ENCODE measurements at regions not wholly inside any gene's neighbourhood (a gene's known extent, or its start where the extent isn't known, plus 50 kb on each side); places are given as distances from the start of the nearest gene placed in this dataset.
A peak's percentile ranks its signal among the peaks of the same experiment; 100 is the strongest.
"Not testable (repeated sequence)": the region's sequence is repeated elsewhere in the genome, so short reads cannot be mapped to it uniquely, and the experiment has no call there.

DNA sequence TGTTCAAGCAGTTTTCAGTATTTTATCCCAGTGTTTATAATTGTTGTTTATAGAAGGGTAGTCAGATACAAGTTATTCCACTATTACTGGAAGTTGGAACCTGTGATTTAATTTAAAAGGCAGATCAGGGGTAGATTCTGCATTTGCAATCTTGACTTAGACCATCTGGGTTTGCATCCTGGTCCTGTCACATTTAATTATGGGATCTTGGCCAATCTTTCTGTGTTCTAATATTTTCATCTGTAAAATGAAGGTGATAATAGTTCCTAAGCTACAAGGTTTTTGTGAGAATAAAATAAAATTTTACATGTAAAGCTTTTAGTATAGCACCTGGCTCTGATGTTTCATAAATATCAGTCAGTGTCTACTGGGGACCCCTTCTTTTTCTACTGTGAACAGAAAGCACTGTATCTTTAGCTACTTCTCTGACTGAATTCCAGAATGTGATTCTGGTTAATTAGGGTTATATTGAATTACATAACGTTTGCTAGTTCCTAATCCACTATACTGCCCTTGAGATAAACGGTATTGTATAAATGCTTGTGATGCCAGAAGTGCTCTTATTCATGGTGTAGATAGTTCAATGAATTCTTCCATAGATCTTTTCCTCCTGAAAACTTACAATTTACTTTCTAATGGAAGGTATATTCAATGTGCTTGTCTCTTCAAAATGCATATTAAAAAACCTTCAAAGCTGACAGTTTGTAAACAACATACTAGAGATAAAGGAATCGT is 131.0 kb downstream of the KCNK1 start:
- no peaks in the 10 kb centered on the region for H3K36me3 ChIP-seq
- H3K4me3 ChIP-seq: no peak overlapping the region
- H3K9me3 ChIP-seq (replicated peaks): no peaks in the 10 kb centered on the region
- no peak overlapping the region for H3K27ac ChIP-seq
- no peak for DNase-seq (ENCODE audit: low read depth in 1 of 2, low spot score in 2 of 2)
- H3K4me1 ChIP-seq (replicated peaks): no peaks in the 10 kb centered on the region
- H3K27me3 ChIP-seq (replicated peaks): peaks cover 3% of the 10 kb centered on the region; the same call in 1 of the 2 replicates

DNA sequence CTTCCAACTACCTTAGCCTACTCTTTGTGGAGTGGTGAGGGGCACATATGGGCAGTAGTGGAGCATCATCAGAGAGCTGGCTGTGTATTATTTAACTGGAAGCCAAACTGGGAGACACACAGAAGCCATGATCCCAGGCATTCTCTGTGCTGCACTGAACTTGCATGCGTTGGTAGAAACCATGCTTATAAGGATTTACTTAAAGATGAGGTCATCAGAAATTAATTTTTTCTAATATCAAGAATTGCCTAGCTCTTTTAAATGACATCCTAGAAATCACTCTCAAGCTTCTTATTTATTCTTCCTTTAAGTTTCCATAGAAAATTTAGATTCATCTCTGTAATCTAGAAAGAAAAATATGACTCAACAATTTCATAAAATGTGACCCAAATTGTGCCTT is 136.2 kb downstream of the KCNK1 start:
- no peaks in the 10 kb centered on the region for H3K27me3 ChIP-seq (replicated peaks)
- H3K4me3 ChIP-seq: no peak overlapping the region

DNA sequence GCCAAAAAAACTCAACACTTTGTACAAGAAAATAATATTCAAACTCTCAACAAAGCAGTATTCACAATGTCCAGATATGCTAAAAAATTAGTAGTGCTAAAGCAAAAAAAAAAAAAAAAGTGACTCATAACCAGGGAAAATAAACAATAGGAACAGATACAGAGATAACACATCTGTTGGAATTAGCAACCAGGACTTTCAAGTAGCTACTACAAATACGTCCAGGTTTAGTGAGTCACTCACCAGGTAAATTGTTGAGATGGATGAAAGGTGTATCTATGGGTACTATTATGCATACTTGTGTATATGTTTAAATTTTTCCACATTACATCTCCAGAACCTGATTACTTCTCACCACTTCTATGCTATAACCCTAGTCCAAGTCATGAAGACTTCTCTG is 144.8 kb upstream of the SLC35F3 start:
- Histone ChIP-seq H3K4me1 (replicated peaks) (no peaks in the 10 kb centered on the region), H3K27ac (no peak overlapping the region), H3K27me3 (replicated peaks) (no peaks in the 10 kb centered on the region), H3K9me3 (replicated peaks) (no peaks in the 10 kb centered on the region), H3K4me3 (no peak overlapping the region), H3K36me3 (no peaks in the 10 kb centered on the region)
- DNase-seq (ENCODE audit: low read depth in 1 of 2, low spot score in 2 of 2): no peak

More for the DNA sequence above, 136.2 kb downstream of the KCNK1 start:
- no peak overlapping the region for H3K27ac ChIP-seq
- no peaks in the 10 kb centered on the region for H3K4me1 ChIP-seq (replicated peaks)
- H3K9me3 ChIP-seq (replicated peaks): no peaks in the 10 kb centered on the region
- H3K36me3 ChIP-seq: no peaks in the 10 kb centered on the region
- no peak for DNase-seq (ENCODE audit: low read depth in 1 of 2, low spot score in 2 of 2)

DNA sequence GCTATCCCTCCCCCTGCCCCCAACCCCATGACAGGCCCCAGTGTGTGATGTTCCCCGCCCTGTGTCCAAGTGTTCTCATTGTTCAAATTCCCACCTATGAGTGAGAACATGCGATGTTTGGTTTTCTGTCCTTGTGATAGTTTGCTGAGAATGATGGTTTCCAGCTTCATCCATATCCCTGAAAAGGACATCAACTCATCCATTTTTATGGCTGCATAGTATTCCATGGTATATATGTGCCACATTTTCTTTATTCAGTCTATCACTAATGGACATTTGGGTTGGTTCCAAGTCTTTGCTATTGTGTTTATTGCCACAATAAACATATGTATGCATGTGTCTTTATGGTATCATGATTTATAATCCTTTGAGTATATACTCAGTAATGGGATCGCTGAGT is 140.2 kb upstream of the SLC35F3 start:
- not testable (repeated sequence) for H3K27me3 ChIP-seq (replicated peaks)

DNA sequence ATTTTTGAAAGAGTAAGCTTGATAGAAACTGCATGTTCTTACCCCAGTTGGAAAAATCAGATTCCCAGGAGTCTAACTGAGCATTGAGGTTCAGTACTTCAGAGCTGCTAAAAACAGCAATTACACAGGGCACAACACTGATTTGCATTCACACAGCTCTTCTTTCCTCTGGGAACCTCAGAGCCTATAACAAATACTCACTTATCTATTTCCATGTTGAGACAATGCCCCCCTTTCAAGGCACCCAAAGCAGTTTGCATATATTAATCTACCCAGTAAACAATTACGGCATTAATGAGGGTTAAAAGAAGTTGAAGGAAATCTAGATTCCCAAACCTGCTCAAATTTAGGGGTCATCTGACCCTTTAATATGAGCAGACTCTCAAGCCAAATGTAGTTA is 126.9 kb upstream of the SLC35F3 start:
- H3K27me3 ChIP-seq (replicated peaks): no peaks in the 10 kb centered on the region
- no peaks in the 10 kb centered on the region for H3K36me3 ChIP-seq
- no peak for DNase-seq (ENCODE audit: low read depth in 1 of 2, low spot score in 2 of 2)
- H3K27ac ChIP-seq: no peak overlapping the region
- H3K4me3 ChIP-seq: no peak overlapping the region
- H3K4me1 ChIP-seq (replicated peaks): no peaks in the 10 kb centered on the region
- H3K9me3 ChIP-seq (replicated peaks): no peaks in the 10 kb centered on the region; the same call in 1 of the 2 replicates

More for the DNA sequence above, 140.2 kb upstream of the SLC35F3 start:
- not testable (repeated sequence) for H3K36me3 ChIP-seq; H3K27ac ChIP-seq; DNase-seq (ENCODE audit: low read depth in 1 of 2, low spot score in 2 of 2); H3K4me3 ChIP-seq; H3K4me1 ChIP-seq (replicated peaks); H3K9me3 ChIP-seq (replicated peaks)

DNA sequence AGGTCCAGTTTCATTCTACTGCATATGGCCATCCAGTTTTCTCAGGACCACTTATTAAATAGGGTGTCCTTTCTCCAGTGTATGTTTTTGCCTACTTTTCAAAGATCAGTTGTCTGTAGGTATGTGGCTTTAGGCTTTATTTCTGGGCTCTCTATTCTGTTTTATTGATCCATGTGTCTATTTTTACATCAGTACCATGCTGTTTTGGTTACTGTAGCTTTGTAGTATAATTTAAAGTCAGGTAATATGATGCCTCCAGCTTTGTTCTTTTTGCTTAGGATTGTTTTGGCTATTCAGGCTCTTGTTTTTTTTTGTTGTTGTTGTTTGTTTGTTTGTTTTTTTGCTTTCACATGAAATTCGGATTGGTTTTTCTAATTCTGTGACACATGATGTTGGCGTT is 124.4 kb upstream of the SLC35F3 start:
- no peak for DNase-seq (ENCODE audit: low read depth in 1 of 2, low spot score in 2 of 2)
- H3K27ac ChIP-seq: no peak overlapping the region
- no peaks in the 10 kb centered on the region for H3K27me3 ChIP-seq (replicated peaks)
- H3K4me3 ChIP-seq: no peak overlapping the region
- no peaks in the 10 kb centered on the region; the same call in 1 of the 2 replicates for H3K9me3 ChIP-seq (replicated peaks)
- no peaks in the 10 kb centered on the region for H3K4me1 ChIP-seq (replicated peaks)
- H3K36me3 ChIP-seq: no peaks in the 10 kb centered on the region

DNA sequence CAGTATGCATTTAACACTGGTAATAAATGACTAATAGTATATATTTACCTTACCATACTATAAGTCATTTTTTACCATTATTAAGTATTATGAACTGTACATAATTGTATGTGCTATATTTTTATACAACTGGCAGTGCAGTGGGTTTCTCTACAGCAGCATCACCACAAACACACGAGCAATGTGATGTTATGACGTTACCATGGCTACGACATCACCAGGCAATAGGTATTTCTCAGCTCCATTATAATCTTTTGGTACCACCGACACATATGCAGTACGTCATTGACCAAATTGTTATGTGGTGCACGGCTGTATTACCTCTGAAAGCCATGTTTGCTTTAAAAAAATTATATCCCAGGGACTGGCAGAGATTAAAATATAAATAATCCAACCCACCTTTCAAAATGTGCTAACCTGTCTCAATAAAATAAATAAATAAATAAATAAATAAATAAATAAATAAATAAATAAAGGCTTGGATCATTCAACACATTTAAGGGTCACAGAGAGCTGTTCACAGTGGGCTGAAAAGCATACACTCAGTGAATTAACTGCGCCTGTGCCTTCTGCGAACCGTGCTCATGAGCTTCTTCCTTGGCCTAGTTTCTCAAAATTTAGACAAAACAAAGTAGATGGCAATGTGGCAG is 121.4 kb upstream of the SLC35F3 start:
- Histone ChIP-seq H3K27me3 (replicated peaks) (no peaks in the 10 kb centered on the region), H3K9me3 (replicated peaks) (no peaks in the 10 kb centered on the region; the same call in 1 of the 2 replicates), H3K27ac (no peak overlapping the region), H3K4me3 (no peak overlapping the region), H3K36me3 (no peaks in the 10 kb centered on the region), H3K4me1 (replicated peaks) (no peaks in the 10 kb centered on the region)
- no peak for DNase-seq (ENCODE audit: low read depth in 1 of 2, low spot score in 2 of 2)

DNA sequence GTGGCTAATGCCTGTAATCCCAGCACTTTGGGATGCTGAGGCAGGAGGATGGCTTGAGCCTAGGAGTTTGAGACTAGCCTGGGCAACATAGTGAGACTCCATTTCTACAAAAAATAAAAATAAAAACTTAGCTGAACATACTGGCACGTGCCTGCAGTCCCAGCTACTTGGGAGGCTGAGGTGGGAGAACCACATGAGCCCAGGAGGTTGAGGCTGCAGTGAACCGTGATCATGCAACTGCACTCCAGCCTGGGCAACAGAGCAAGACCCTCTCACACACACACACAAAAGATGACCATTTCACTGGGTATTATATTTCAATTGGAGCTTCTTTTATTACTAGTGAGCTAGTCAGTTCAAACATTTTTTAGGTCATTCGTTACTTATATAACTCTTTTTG is 116.9 kb upstream of the SLC35F3 start:
- Histone ChIP-seq H3K4me1 (replicated peaks) (no peaks in the 10 kb centered on the region), H3K9me3 (replicated peaks) (no peaks in the 10 kb centered on the region), H3K36me3 (no peaks in the 10 kb centered on the region), H3K4me3 (no peak overlapping the region), H3K27ac (no peak overlapping the region), H3K27me3 (replicated peaks) (no peaks in the 10 kb centered on the region)
- no peak for DNase-seq (ENCODE audit: low read depth in 1 of 2, low spot score in 2 of 2)

DNA sequence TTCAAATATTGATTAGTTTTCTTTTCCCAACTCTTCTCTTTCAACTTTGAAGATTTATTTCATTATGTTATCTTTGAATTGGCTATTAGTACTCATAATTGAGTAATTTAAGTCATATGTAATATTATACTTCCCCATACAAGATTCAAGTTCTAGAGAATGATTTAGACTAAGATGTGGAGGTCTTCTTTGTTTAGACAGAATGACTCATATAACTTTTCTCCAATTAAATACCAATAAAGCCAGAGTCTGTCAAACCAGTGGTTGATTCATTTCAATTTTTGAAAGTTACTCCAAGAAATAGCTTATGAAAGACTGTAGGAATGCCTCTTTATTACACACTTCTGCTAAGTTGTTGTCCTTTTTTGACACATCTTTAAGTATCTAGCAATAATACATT is 115.8 kb upstream of the SLC35F3 start:
- Histone ChIP-seq H3K36me3 (no peaks in the 10 kb centered on the region), H3K27ac (no peak overlapping the region), H3K4me3 (no peak overlapping the region), H3K4me1 (replicated peaks) (no peaks in the 10 kb centered on the region), H3K9me3 (replicated peaks) (no peaks in the 10 kb centered on the region), H3K27me3 (replicated peaks) (no peaks in the 10 kb centered on the region)
- no peak for DNase-seq (ENCODE audit: low read depth in 1 of 2, low spot score in 2 of 2)

DNA sequence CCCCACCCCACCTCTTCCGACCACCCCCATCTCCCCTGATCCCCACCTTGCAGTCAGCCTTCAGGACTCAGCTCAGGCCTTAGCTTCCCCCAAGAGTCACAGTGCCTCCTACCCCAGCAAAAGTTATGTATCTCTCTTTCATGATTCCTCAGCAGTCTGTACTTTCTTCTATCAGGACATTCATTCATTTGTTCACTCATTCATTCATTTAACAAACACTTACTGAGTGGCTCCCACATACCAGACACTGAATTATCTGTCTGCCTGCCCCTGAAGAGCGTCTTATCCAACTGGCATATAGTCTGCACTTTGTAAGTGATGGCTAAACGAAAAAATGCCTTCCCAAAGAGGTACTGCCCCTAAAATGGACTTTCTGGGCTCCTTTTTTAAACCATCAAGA is 114.4 kb upstream of the SLC35F3 start:
- DNase-seq (ENCODE audit: low read depth in 1 of 2, low spot score in 2 of 2): no peak
- H3K27ac ChIP-seq: no peak overlapping the region
- H3K4me1 ChIP-seq (replicated peaks): no peaks in the 10 kb centered on the region
- H3K9me3 ChIP-seq (replicated peaks): no peaks in the 10 kb centered on the region
- H3K27me3 ChIP-seq (replicated peaks): no peaks in the 10 kb centered on the region
- no peaks in the 10 kb centered on the region for H3K36me3 ChIP-seq
- H3K4me3 ChIP-seq: no peak overlapping the region

DNA sequence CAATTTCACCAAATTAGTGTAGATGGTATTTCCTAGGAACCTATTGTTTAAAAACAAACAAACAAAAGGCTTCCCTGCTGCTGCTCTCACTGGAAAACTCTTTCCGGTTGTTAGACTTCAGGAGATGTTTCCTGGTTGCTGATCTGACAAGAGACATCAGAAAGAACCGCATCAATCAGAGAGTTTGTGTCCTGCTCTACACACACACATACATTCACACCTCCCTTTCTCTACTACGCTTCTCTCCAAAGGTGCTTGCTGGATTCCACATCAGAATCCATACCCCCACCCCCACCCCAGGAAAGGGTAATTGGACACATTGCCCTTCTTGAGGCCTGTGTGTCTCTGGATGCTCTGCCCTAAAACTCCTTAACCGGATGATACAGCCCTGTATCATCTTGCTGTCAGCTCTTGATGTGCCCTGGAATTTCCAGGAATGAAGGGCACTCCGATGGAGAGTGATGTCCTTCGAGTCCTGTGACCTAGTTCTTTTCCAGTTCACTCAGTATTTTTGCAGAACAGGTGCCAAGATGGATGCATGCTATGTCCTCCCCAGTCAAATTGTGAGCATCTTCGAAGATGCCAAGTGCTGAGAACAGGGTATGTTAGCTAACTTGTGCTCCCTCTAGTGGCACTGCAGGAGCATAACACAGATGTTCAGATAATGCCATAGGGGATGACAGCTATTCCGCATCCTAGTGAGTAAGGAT is 113.7 kb upstream of the SLC35F3 start:
- H3K4me3 ChIP-seq: no peak overlapping the region
- peak in 1 of 2 experiments; percentile 34 for DNase-seq (ENCODE audit: low read depth in 1 of 2, low spot score in 2 of 2)

DNA sequence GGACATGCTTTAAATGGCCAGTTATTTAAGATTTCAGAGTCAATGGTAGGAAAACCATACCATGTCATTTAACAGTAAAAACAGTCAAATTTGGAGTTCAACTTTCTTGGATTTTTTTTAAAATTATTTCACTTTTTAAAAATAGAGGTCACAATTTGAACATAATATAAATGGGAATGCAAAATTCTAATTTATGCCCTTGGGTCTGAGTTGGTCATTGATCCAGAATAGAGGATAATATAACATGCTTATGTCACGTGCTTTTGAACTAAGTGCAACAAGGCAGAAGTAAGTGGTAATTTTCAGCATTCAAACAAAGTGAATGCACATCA is 113.1 kb upstream of the SLC35F3 start:
- Histone ChIP-seq H3K4me1 (replicated peaks) (no peaks in the 10 kb centered on the region), H3K27me3 (replicated peaks) (no peaks in the 10 kb centered on the region), H3K4me3 (no peak overlapping the region), H3K27ac (no peak overlapping the region), H3K36me3 (no peaks in the 10 kb centered on the region), H3K9me3 (replicated peaks) (no peaks in the 10 kb centered on the region)
- DNase-seq (ENCODE audit: low read depth in 1 of 2, low spot score in 2 of 2): no peak

More for the DNA sequence above, 113.7 kb upstream of the SLC35F3 start:
- Histone ChIP-seq H3K9me3 (replicated peaks) (no peaks in the 10 kb centered on the region), H3K27ac (no peak overlapping the region), H3K36me3 (no peaks in the 10 kb centered on the region), H3K27me3 (replicated peaks) (no peaks in the 10 kb centered on the region), H3K4me1 (replicated peaks) (no peaks in the 10 kb centered on the region)

DNA sequence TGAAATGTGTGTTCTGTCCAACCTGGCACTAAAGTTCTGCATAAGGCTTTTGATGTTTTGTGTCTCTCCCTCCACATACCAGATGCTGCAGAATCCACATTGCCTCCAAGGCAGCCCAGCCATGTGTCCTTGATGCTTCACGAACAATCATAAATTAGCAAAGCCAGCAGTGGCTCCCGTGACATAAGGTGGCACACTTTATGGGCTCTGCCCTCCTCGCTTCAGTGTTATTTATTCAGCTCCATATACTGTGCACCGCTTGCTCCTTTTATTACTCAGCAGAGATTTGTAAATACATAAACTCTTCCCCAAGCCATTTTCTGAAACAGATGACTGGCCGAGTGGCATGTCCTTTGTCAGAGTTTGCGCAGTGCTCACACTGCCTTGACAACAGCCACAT is 112.8 kb upstream of the SLC35F3 start:
- no peaks in the 10 kb centered on the region for H3K36me3 ChIP-seq
- DNase-seq (ENCODE audit: low read depth in 1 of 2, low spot score in 2 of 2): no peak
- H3K9me3 ChIP-seq (replicated peaks): no peaks in the 10 kb centered on the region
- no peak overlapping the region for H3K27ac ChIP-seq
- H3K4me3 ChIP-seq: no peak overlapping the region
- no peaks in the 10 kb centered on the region for H3K4me1 ChIP-seq (replicated peaks)
- no peaks in the 10 kb centered on the region for H3K27me3 ChIP-seq (replicated peaks)

DNA sequence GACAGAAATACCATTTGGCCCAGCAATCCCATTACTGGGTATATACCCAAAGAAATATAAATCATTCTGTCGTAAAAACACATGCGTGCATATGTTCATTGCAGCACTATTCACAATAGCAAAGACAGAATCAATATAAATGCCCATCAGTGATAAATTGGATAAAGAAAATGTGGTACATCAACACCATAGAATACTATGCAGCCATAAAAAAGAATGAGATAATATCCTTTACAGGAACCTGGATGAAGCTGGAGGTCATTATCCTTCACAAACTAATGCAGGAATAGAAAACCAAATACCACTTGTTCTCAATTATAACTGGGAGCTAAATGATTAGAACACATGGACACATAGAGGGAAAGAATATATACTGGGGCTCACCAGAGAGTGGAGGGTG is 109.6 kb upstream of the SLC35F3 start:
- Histone ChIP-seq H3K4me3 (no peak overlapping the region), H3K9me3 (replicated peaks) (no peaks in the 10 kb centered on the region), H3K27me3 (replicated peaks) (no peaks in the 10 kb centered on the region), H3K4me1 (replicated peaks) (no peaks in the 10 kb centered on the region), H3K36me3 (no peaks in the 10 kb centered on the region), H3K27ac (no peak overlapping the region)
- no peak for DNase-seq (ENCODE audit: low read depth in 1 of 2, low spot score in 2 of 2)
